ENCODE measurements at regions not wholly inside any gene's neighbourhood (a gene's known extent, or its start where the extent isn't known, plus 50 kb on each side); places are given as distances from the start of the nearest gene placed in this dataset.

GRCh38 chr10:10618139-10618538, 399.5 kb upstream of the CELF2 start:
- no peak for DNase-seq (ENCODE audit: low read depth)
- no peak for TF ChIP-seq CTCF (conservative IDR thresholded peaks at IDR 0.05; ENCODE audit: low read depth, low read length)
- H3K4me3 ChIP-seq (ENCODE audit: low read depth, low read length): no peak overlapping the region

GRCh38 chr10:10623958-10624566, 393.6 kb upstream of the CELF2 start:
- DNase-seq (ENCODE audit: low read depth): no peak
- H3K4me3 ChIP-seq (ENCODE audit: low read depth, low read length): no peak overlapping the region
- TF ChIP-seq CTCF (conservative IDR thresholded peaks at IDR 0.05; ENCODE audit: low read depth, low read length): no peak

DNA sequence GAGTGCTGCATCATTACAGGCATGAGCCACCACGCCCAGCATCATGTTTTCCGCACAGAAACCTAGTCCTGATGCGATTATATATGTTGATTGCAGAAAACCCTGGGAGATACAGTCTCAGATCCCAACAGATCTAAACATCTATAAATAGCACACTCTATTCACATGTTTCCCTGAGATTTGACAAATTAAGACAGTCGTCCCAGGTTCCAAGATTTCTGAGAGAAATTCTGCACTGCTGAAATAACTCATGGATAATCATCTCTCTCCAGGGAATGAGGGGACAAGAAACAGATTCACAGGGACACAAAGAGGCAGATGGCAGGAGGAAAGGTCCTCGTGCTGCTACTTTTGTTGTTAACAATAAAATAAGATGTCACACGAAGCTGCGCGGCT, 393.1 kb upstream of the CELF2 start:
- no peak for TF ChIP-seq CTCF (conservative IDR thresholded peaks at IDR 0.05; ENCODE audit: low read depth, low read length)
- no peak for DNase-seq (ENCODE audit: low read depth)
- H3K4me3 ChIP-seq (ENCODE audit: low read depth, low read length): no peak overlapping the region

DNA sequence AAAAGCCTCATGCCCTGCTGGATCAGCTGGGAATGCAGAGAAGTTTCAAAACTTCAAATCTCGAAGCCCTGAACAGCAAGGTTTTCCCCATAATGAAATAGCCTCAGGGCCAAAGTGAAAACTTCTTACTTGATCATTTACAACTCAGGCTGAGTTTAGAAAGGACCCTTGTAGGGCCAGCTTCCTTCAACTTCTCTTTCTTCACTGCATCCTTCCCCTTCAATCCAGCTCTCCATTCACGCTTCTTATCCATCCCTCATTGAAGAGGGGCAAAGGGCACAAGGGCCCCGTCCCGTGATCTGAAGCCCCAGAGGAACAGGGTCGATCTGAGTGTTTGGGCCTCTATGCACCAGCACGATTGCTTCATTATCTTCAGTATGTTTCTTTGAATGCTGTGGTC, 392.2 kb upstream of the CELF2 start:
- no peak overlapping the region for H3K4me3 ChIP-seq (ENCODE audit: low read depth, low read length)
- no peak for DNase-seq (ENCODE audit: low read depth)
- no peak for TF ChIP-seq CTCF (conservative IDR thresholded peaks at IDR 0.05; ENCODE audit: low read depth, low read length)

DNA sequence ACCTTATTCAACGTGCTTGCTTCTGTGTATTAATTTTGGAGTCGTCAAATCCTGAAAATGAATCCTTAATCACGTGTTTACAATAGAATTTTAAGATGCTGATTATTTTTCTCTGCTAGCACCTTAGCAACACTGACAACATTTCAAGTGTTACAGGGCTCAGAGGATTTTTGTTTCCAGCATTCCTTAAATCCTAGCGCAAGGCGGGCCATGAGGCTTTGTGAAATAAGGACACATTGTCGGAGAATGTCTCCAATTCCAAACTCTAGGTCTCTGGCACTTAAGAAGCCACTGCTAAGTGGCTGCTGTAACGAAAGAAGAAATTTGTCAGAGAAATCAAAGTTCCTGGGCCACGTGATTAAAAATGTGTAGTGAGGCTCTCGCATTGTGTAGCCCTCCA, 390.9 kb upstream of the CELF2 start:
- no peak for TF ChIP-seq CTCF (conservative IDR thresholded peaks at IDR 0.05; ENCODE audit: low read depth, low read length)
- DNase-seq (ENCODE audit: low read depth): no peak

DNA sequence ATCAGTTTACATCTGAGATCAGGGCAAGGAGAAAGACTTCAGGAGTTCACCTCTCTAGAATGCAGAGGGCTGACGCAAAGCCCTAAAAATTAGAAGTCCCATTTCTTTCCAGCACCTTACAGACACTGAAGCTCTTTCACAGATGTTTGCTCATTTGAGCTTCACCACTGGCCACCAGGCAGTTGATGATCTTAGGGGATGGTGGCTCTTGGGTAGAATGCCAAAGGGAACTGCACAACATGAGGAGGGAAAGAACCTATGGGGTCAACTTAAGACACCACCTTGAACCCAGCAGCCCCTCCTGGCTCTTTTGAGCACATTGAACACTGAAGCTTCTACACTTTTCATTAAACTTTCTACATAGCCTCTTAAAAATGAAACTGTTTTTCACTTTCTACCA, 390.3 kb upstream of the CELF2 start:
- DNase-seq (ENCODE audit: low read depth): no peak
- TF ChIP-seq CTCF (conservative IDR thresholded peaks at IDR 0.05; ENCODE audit: low read depth, low read length): no peak
- no peak overlapping the region for H3K4me3 ChIP-seq (ENCODE audit: low read depth, low read length)

More for the DNA sequence above, 390.9 kb upstream of the CELF2 start:
- no peak overlapping the region for H3K4me3 ChIP-seq (ENCODE audit: low read depth, low read length)

DNA sequence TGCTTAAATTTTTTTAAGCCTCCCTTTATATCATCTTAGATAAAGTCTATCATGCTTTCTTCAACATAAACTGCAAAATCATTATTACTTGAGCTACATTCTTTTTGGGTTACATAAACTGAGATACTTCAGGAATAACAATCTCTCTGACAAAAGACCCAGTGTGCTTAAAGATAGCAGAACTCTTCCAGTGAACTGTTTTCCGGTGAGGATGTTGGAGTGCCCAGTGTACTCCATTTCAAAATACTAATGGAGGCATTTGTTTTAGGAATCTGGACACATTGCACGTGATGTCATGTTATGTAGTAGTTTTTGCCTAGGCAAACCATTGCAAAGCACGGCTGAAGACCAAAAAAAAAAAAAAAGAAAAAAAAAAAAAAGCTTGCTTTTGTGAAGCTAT, 388.2 kb upstream of the CELF2 start:
- TF ChIP-seq CTCF (conservative IDR thresholded peaks at IDR 0.05; ENCODE audit: low read depth, low read length): no peak
- H3K4me3 ChIP-seq (ENCODE audit: low read depth, low read length): no peak overlapping the region
- no peak for DNase-seq (ENCODE audit: low read depth)

Data from choroid plexus epithelial cell (primary cell).